Common myeloid progenitor, CD34-positive (primary cell): ENCODE measurements at regions not wholly inside any gene's neighbourhood (a gene's known extent, or its start where the extent isn't known, plus 50 kb on each side); places are given as distances from the start of the nearest gene placed in this dataset.

ENCODE experiments used
- CTCF ChIA-PET: fragments of 350-600 bp; sonication (Branson Sonifier 250); formaldehyde crosslinking; loops from one replicate; lab custom pipeline; 2021; ENCODE audit warnings: antibody characterized with exemption; lab: Charles Lee
- POLR2A ChIA-PET: fragments of 350-600 bp; sonication (Branson Sonifier 250); formaldehyde crosslinking; loops from one replicate; lab custom pipeline; 2021; ENCODE audit warnings: antibody characterized with exemption; lab: Charles Lee
- DNase-seq, 3 donors: peaks; one replicate each; pipeline versions ENCODE4 v3.0.0 to v3.0.0-alpha.2; 2013
- H3K27ac ChIP-seq, 2 experiments: 1 replicate in 1 of 2; 2 replicates in 1 of 2; pipeline ENCODE4 v1.7.0; 2013; ENCODE audit warnings: inconsistent platforms in 2 of 2, low read length in 2 of 2, mild to moderate bottlenecking in 2 of 2, low read depth in 1 of 2, moderate library complexity in 1 of 2; ENCODE audit not compliant: severe bottlenecking in 2 of 2, insufficient read depth in 1 of 2, poor library complexity in 1 of 2
- H3K27me3 ChIP-seq, 5 experiments: replicated peaks in 2 of 5; 1 replicate in 3 of 5; 2 replicates in 2 of 5; pipeline versions ENCODE4 v1.6.1 to v1.7.0; 2013; ENCODE audit warnings: low read length in 4 of 5, mild to moderate bottlenecking in 2 of 5, moderate library complexity in 2 of 5, inconsistent platforms in 1 of 5; ENCODE audit not compliant: insufficient read depth in 5 of 5, control insufficient read depth in 4 of 5
- H3K36me3 ChIP-seq, 4 experiments: 1 replicate in 2 of 4; 2 replicates in 2 of 4; pipeline versions ENCODE4 v1.6.1 to v1.7.0; 2013; ENCODE audit warnings: low read length in 3 of 4, control low read depth in 1 of 4, mild to moderate bottlenecking in 1 of 4; ENCODE audit not compliant: control insufficient read depth in 4 of 4, insufficient read depth in 4 of 4
- H3K4me1 ChIP-seq, 4 experiments: 1 replicate in 3 of 4; 2 replicates in 1 of 4; pipeline versions ENCODE4 v1.6.1 to v1.7.1; 2013; ENCODE audit warnings: low read length in 3 of 4, mild to moderate bottlenecking in 3 of 4, control low read depth in 1 of 4, inconsistent platforms in 1 of 4, moderate library complexity in 1 of 4; ENCODE audit not compliant: control insufficient read depth in 4 of 4, insufficient read depth in 4 of 4; ENCODE audit errors: control extremely low read depth in 1 of 4
- H3K4me3 ChIP-seq, 7 experiments: 1 replicate in 4 of 7; 2 replicates in 3 of 7; pipeline versions ENCODE4 v1.5.1 to v1.7.0; 2013; ENCODE audit warnings: mild to moderate bottlenecking in 7 of 7, low read length in 6 of 7, moderate library complexity in 6 of 7, inconsistent platforms in 2 of 7, low read depth in 2 of 7, control low read depth in 1 of 7; ENCODE audit not compliant: insufficient read depth in 4 of 7, control insufficient read depth in 1 of 7; ENCODE audit errors: extremely low read depth in 1 of 7
- H3K9me3 ChIP-seq, 5 experiments: 1 replicate in 4 of 5; 2 replicates in 1 of 5; pipeline versions ENCODE4 v1.6.1 to v1.7.1; 2013; ENCODE audit warnings: low read length in 4 of 5, mild to moderate bottlenecking in 2 of 5, inconsistent platforms in 1 of 5, low read depth in 1 of 5, moderate library complexity in 1 of 5; ENCODE audit not compliant: control insufficient read depth in 4 of 5, insufficient read depth in 2 of 5; ENCODE audit errors: control extremely low read depth in 1 of 5
- WGBS: methylation state at CpG from one replicate; pipeline ENCODE4 v1.1.5; 2013; ENCODE audit not compliant: insufficient coverage; 5-methylcytosine and 5-hydroxymethylcytosine counted together

- ChIA-PET CTCF (no interaction called here), POLR2A (no interaction called here)
- 96% methylated on average over 6 of the region's 8 CpGs for WGBS
Observed at GRCh38 chr6:102223942-102224341, 830.4 kb downstream of the GRIK2 start.

GRCh38 chr6:102229271-102229670, 835.8 kb downstream of the GRIK2 start:
- WGBS, result no CpG with 5 or more reads among the region's 1 CpG
- CTCF ChIA-PET, result no interaction called here
- H3K4me3 ChIP-seq, result no peak overlapping the region
- H3K27ac ChIP-seq, result no peak overlapping the region
- no peaks in the 10 kb centered on the region for H3K27me3 ChIP-seq
- no peaks in the 10 kb centered on the region for H3K36me3 ChIP-seq
- DNase-seq, result no peak
- H3K9me3 ChIP-seq, result no peaks in the 10 kb centered on the region
- no peaks in the 10 kb centered on the region for H3K4me1 ChIP-seq
- POLR2A ChIA-PET, result no interaction called here

More at GRCh38 chr6:102223942-102224341, 830.4 kb downstream of the GRIK2 start:
- DNase-seq, result no peak
- Histone ChIP-seq H3K4me3 (no peak overlapping the region), H3K27me3 (no peaks in the 10 kb centered on the region), H3K4me1 (no peaks in the 10 kb centered on the region), H3K27ac (no peak overlapping the region), H3K9me3 (no peaks in the 10 kb centered on the region), H3K36me3 (no peaks in the 10 kb centered on the region)
